Esophagus muscularis mucosa (tissue), 4 donors: ENCODE measurements at regions not wholly inside any gene's neighbourhood (a gene's known extent, or its start where the extent isn't known, plus 50 kb on each side); places are given as distances from the start of the nearest gene placed in this dataset.

Source experiments
- EP300 ChIP-seq: sonication (generic); formaldehyde crosslinking; IDR thresholded peaks from one replicate; pipeline ENCODE4 v1.6.1; 2017; ENCODE audit warnings: antibody characterized with exemption
- POLR2A ChIP-seq: fragments of 450-650 bp; IDR thresholded peaks from one replicate; pipeline ENCODE4 v1.6.1; 2017; ENCODE audit warnings: antibody characterized with exemption, moderate library complexity, mild to moderate bottlenecking, low read depth
- POLR2AphosphoS5 ChIP-seq, 2 donors: sonication (generic); formaldehyde crosslinking; IDR thresholded peaks; one replicate each; pipeline ENCODE4 v1.6.1; 2017; ENCODE audit warnings: antibody characterized with exemption in 2 of 2
- TF ChIP-seq, protein P1 (sequence below), 3 experiments: fragments of 200-600 bp in 2 of 3; fragments of 450-650 bp in 1 of 3; sonication (generic) in 2 of 3; IDR thresholded peaks; one replicate each; pipeline ENCODE4 v1.5.1; 2017 to 2019; ENCODE audit warnings: antibody characterized with exemption in 3 of 3, mild to moderate bottlenecking in 2 of 3, moderate library complexity in 1 of 3

DNA sequence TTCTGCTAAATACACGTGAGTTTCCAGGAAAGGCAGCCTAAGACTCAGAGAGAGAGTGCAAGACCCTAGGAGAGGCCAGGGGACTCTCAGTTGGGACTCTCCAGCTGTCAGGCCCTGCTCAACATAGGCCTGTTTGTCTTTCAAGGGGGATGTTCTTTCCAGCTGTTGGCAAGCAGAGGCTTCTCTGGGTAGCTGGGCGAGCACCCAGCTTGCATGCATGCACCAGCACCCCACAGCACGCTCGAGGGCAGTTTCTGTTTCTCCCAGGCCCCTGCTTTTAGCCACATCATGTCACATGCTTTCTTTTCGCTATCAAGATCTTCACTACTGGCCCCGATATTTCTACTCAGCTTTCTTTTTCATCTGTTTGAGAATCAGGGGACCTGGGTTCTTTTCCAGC is 479.3 kb upstream of the HS6ST1 start:
- TF ChIP-seq, protein P1, sequence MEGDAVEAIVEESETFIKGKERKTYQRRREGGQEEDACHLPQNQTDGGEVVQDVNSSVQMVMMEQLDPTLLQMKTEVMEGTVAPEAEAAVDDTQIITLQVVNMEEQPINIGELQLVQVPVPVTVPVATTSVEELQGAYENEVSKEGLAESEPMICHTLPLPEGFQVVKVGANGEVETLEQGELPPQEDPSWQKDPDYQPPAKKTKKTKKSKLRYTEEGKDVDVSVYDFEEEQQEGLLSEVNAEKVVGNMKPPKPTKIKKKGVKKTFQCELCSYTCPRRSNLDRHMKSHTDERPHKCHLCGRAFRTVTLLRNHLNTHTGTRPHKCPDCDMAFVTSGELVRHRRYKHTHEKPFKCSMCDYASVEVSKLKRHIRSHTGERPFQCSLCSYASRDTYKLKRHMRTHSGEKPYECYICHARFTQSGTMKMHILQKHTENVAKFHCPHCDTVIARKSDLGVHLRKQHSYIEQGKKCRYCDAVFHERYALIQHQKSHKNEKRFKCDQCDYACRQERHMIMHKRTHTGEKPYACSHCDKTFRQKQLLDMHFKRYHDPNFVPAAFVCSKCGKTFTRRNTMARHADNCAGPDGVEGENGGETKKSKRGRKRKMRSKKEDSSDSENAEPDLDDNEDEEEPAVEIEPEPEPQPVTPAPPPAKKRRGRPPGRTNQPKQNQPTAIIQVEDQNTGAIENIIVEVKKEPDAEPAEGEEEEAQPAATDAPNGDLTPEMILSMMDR (IDR thresholded peaks at IDR 0.05), result no peak
- TF ChIP-seq POLR2AphosphoS5 (IDR thresholded peaks at IDR 0.05), result no peak
- no peak for TF ChIP-seq POLR2A
- TF ChIP-seq EP300, result no peak
